ENCODE measurements at regions not wholly inside any gene's neighbourhood (a gene's known extent, or its start where the extent isn't known, plus 50 kb on each side); places are given as distances from the start of the nearest gene placed in this dataset.
A peak's percentile ranks its signal among the peaks of the same experiment; 100 is the strongest.

- Histone ChIP-seq H3K27me3 (no peaks in the 10 kb centered on the region), H3K36me3 (no peaks in the 10 kb centered on the region), H3K27ac (no peak overlapping the region), H3K4me3 (no peak overlapping the region), H3K9me3 (no peaks in the 10 kb centered on the region), H3K4me1 (no peaks in the 10 kb centered on the region)
- ATAC-seq = peak in 1 of 4 donors; percentile 20
- FAIRE-seq = no peak
- intact Hi-C loops (cut with DNase I) = no loop called here
- WGBS, 2 donors = 52 to 61% methylated on average over 2 of the region's 2 CpGs
- no peak for TF ChIP-seq CTCF (IDR thresholded peaks at IDR 0.05)
- DNase-seq = no peak
These were observed 202.1 kb upstream of the RND3 start for GRCh38 chr2:150689590-150689989.

GRCh38 chr2:150688016-150688415 is 200.5 kb upstream of the RND3 start:
- no peaks in the 10 kb centered on the region for H3K4me1 ChIP-seq
- ATAC-seq (no peak), DNase-seq (no peak), FAIRE-seq (no peak)
- no peaks in the 10 kb centered on the region for H3K9me3 ChIP-seq
- no peak overlapping the region for H3K27ac ChIP-seq
- intact Hi-C loops (cut with DNase I) = no loop called here
- no peak overlapping the region for H3K4me3 ChIP-seq
- TF ChIP-seq CTCF (IDR thresholded peaks at IDR 0.05) = no peak
- 55 to 61% methylated on average over 3 of the region's 3 CpGs for WGBS, 2 donors
- H3K36me3 ChIP-seq = no peaks in the 10 kb centered on the region
- H3K27me3 ChIP-seq = no peaks in the 10 kb centered on the region

- Histone ChIP-seq H3K36me3 (no peaks in the 10 kb centered on the region), H3K4me3 (no peak overlapping the region), H3K4me1 (no peaks in the 10 kb centered on the region), H3K9me3 (no peaks in the 10 kb centered on the region), H3K27ac (no peak overlapping the region), H3K27me3 (no peaks in the 10 kb centered on the region)
- no peak for DNase-seq
- TF ChIP-seq CTCF (IDR thresholded peaks at IDR 0.05) = no peak
- 64 to 83% methylated on average over 1 of the region's 1 CpG for WGBS, 2 donors
- intact Hi-C loops (cut with DNase I) = no loop called here
- FAIRE-seq = no peak
- no peak for ATAC-seq
These were observed 198.9 kb upstream of the RND3 start for GRCh38 chr2:150686391-150686790.

- H3K36me3 ChIP-seq = no peaks in the 10 kb centered on the region
- WGBS, 2 donors = 65 to 84% methylated on average over 2 of the region's 2 CpGs
- intact Hi-C loops (cut with DNase I) = loop anchor here in 1 of 3 donors (5.0 kb wide), 1 partner anchor 889 kb away; no protein-coding TSS in a partner anchor
- ATAC-seq (peak in 2 of 4 donors; percentile 60 to 66), FAIRE-seq (no peak), DNase-seq (no peak)
- no peak for TF ChIP-seq CTCF (IDR thresholded peaks at IDR 0.05)
- H3K9me3 ChIP-seq = no peaks in the 10 kb centered on the region
- no peak overlapping the region for H3K4me3 ChIP-seq
- no peaks in the 10 kb centered on the region for H3K27me3 ChIP-seq
- no peaks in the 10 kb centered on the region for H3K4me1 ChIP-seq
- no peak overlapping the region for H3K27ac ChIP-seq
These were observed 193.8 kb upstream of the RND3 start for GRCh38 chr2:150681120-150681804.

- Histone ChIP-seq H3K27ac (no peak overlapping the region), H3K27me3 (no peaks in the 10 kb centered on the region), H3K4me1 (no peaks in the 10 kb centered on the region), H3K4me3 (no peak overlapping the region), H3K36me3 (no peaks in the 10 kb centered on the region), H3K9me3 (no peaks in the 10 kb centered on the region)
- intact Hi-C loops (cut with DNase I) = loop anchor here in 1 of 3 donors (5.0 kb wide), 1 partner anchor 887 kb away; no protein-coding TSS in a partner anchor
- ATAC-seq (no peak), DNase-seq (no peak), FAIRE-seq (no peak)
- 50 to 69% methylated on average over 8 of the region's 8 CpGs for WGBS, 2 donors
- no peak for TF ChIP-seq CTCF (IDR thresholded peaks at IDR 0.05)
These were observed 192.1 kb upstream of the RND3 start for GRCh38 chr2:150679456-150680120.
